Pancreas (tissue), 10 donors: ENCODE measurements at regions not wholly inside any gene's neighbourhood (a gene's known extent, or its start where the extent isn't known, plus 50 kb on each side); places are given as distances from the start of the nearest gene placed in this dataset.

Source experiments
- ATAC-seq, 4 donors: fragments of 200-7000 bp; cut with Tn5 transposase; one replicate each; pipeline versions ENCODE4 v1.8.0 to v1.9.1; 2020; ENCODE audit warnings: mild to moderate bottlenecking in 4 of 4, moderate library complexity in 4 of 4
- DNase-seq, 6 donors: peaks; one replicate each; pipeline ENCODE4 v3.0.0-alpha.2; 2020
- FAIRE-seq: peaks from 2 replicates; lab custom pipeline; 2012; peaks lifted over from hg19 to GRCh38; lab: Jason Lieb, UNC
- H3K27ac ChIP-seq, 4 donors: fragments of 200-600 bp; sonication (generic); 1 replicate in 3 of 4; 2 replicates in 1 of 4; pipeline versions ENCODE4 v1.5.0 to v1.8.0; 2020
- H3K27me3 ChIP-seq, 4 donors: fragments of 200-600 bp; one replicate each; pipeline ENCODE4 v1.8.0; 2021
- H3K36me3 ChIP-seq, 3 donors: fragments of 200-600 bp; sonication (generic) in 1 of 3; one replicate each; pipeline versions ENCODE4 v1.5.0 to v1.8.0; 2020 to 2021
- H3K4me1 ChIP-seq, 3 donors: fragments of 200-600 bp; one replicate each; pipeline ENCODE4 v1.8.0; 2021
- H3K4me3 ChIP-seq, 4 donors: fragments of 200-600 bp; sonication (generic) in 2 of 4; one replicate each; pipeline versions ENCODE4 v1.5.0 to v1.8.0; 2020 to 2021
- H3K9me3 ChIP-seq, 4 donors: fragments of 200-600 bp; one replicate each; pipeline ENCODE4 v1.8.0; 2021
- CTCF ChIP-seq, 4 donors: fragments of 200-600 bp; sonication (generic) in 3 of 4; IDR thresholded peaks; one replicate each; pipeline versions ENCODE4 v1.5.0 to v1.8.0; 2021; ENCODE audit warnings: antibody characterized with exemption in 4 of 4
- WGBS, 2 donors: extraction: QIAGEN DNeasy Blood & Tissue Kit; methylation state at CpG; one replicate each; pipeline ENCODE4 v1.1.7; 2013; 5-methylcytosine and 5-hydroxymethylcytosine counted together
- intact Hi-C, 3 donors: fragments of 100-400 bp; cut with DNase I; formaldehyde crosslinking; loops; one replicate each; pipeline versions ENCODE4 v1.11.1 to v1.14.2; 2022
- donor health status: healthy with polysubstance abuse.
- donor health status: DM: no; HTN: no; CAD: no; lungs with moderate emphysema.
- donor health status: DM: no; HTN: no; CAD: no.
- donor health status: control.
- donor health status: control.
- donor health status: Bipolar disorder and iron deficiency.
- donor health status: DM: yes; HTN: yes; CAD: no.
- donor health status: DM: no; HTN: no; CAD: no.
- donor health status: DM: no; HTN: no; CAD: no.
- donor health status: DM: yes; HTN: yes; CAD: no.

GRCh38 chr2:58609326-58609725, 368.2 kb upstream of the FANCL start:
- FAIRE-seq (no peak), DNase-seq (no peak), ATAC-seq (no peak)
- Histone ChIP-seq H3K4me1 (no peaks in the 10 kb centered on the region), H3K9me3 (no peaks in the 10 kb centered on the region), H3K4me3 (no peak overlapping the region), H3K27me3 (no peaks in the 10 kb centered on the region), H3K27ac (no peak overlapping the region), H3K36me3 (no peaks in the 10 kb centered on the region)
- WGBS, 2 donors: 46 to 79% methylated on average over 1 of the region's 1 CpG
- TF ChIP-seq CTCF (IDR thresholded peaks at IDR 0.05): no peak
- intact Hi-C loops: no loop called here

GRCh38 chr2:58608146-58608545, 367.0 kb upstream of the FANCL start:
- no peaks in the 10 kb centered on the region for H3K4me1 ChIP-seq
- no peaks in the 10 kb centered on the region for H3K36me3 ChIP-seq
- no peak overlapping the region for H3K4me3 ChIP-seq
- FAIRE-seq (no peak), ATAC-seq (no peak), DNase-seq (no peak)
- H3K27me3 ChIP-seq: no peaks in the 10 kb centered on the region
- no peak overlapping the region for H3K27ac ChIP-seq
- no peak for TF ChIP-seq CTCF (IDR thresholded peaks at IDR 0.05)
- WGBS, 2 donors: 49 to 71% methylated on average over 1 of the region's 1 CpG
- intact Hi-C loops: no loop called here
- H3K9me3 ChIP-seq: no peaks in the 10 kb centered on the region

GRCh38 chr2:58607448-58607847, 366.3 kb upstream of the FANCL start:
- FAIRE-seq (no peak), ATAC-seq (no peak), DNase-seq (no peak)
- Histone ChIP-seq H3K9me3 (no peaks in the 10 kb centered on the region), H3K27ac (no peak overlapping the region), H3K4me1 (no peaks in the 10 kb centered on the region), H3K36me3 (no peaks in the 10 kb centered on the region), H3K4me3 (no peak overlapping the region), H3K27me3 (no peaks in the 10 kb centered on the region)
- WGBS, 2 donors: 82 to 85% methylated on average over 2 of the region's 2 CpGs
- intact Hi-C loops: no loop called here
- no peak for TF ChIP-seq CTCF (IDR thresholded peaks at IDR 0.05)

- DNase-seq (no peak), ATAC-seq (no peak), FAIRE-seq (no peak)
- H3K9me3 ChIP-seq: no peaks in the 10 kb centered on the region
- TF ChIP-seq CTCF (IDR thresholded peaks at IDR 0.05): no peak
- no peak overlapping the region for H3K4me3 ChIP-seq
- no peak overlapping the region for H3K27ac ChIP-seq
- H3K36me3 ChIP-seq: no peaks in the 10 kb centered on the region
- H3K27me3 ChIP-seq: no peaks in the 10 kb centered on the region
- no peaks in the 10 kb centered on the region for H3K4me1 ChIP-seq
- intact Hi-C loops: no loop called here
Measured at GRCh38 chr2:58606799-58607198, 365.7 kb upstream of the FANCL start.

GRCh38 chr2:58604096-58604495, 363.0 kb upstream of the FANCL start:
- DNase-seq (no peak), FAIRE-seq (no peak), ATAC-seq (no peak)
- H3K27me3 ChIP-seq: no peaks in the 10 kb centered on the region
- H3K9me3 ChIP-seq: no peaks in the 10 kb centered on the region
- H3K4me1 ChIP-seq: no peaks in the 10 kb centered on the region
- intact Hi-C loops: no loop called here
- no peak overlapping the region for H3K27ac ChIP-seq
- TF ChIP-seq CTCF (IDR thresholded peaks at IDR 0.05): no peak
- 68 to 69% methylated on average over 1 of the region's 1 CpG for WGBS, 2 donors
- no peaks in the 10 kb centered on the region for H3K36me3 ChIP-seq
- H3K4me3 ChIP-seq: no peak overlapping the region
